A549 (cell line): ENCODE measurements at regions not wholly inside any gene's neighbourhood (a gene's known extent, or its start where the extent isn't known, plus 50 kb on each side); places are given as distances from the start of the nearest gene placed in this dataset.

ENCODE experiments used
- ATAC-seq, 2 experiments: fragments of 200-7000 bp in 1 of 2; fragments of >200 bp in 1 of 2; cut with Nextera tagmentation in 1 of 2; cut with Tn5 transposase in 1 of 2; 3 replicates each; pipeline versions ENCODE4 v1.8.0 to v1.9.1; 2018 to 2020; ENCODE audit warnings: mild to moderate bottlenecking in 1 of 2, moderate library complexity in 1 of 2
- CTCF ChIA-PET: fragments of 300-600 bp; sonication (Branson Sonifier 250); formaldehyde crosslinking; extraction: SDS; loops from one replicate; lab custom pipeline; 2021; ENCODE audit warnings: antibody characterized with exemption, inconsistent platforms; lab: Yijun Ruan, JAX
- POLR2A ChIA-PET: fragments of 350-600 bp; formaldehyde crosslinking; extraction: SDS; loops from one replicate; lab custom pipeline; 2021; ENCODE audit warnings: antibody characterized with exemption, inconsistent platforms; lab: Yijun Ruan, JAX
- DNase-seq, 2 experiments: peaks; one replicate each; pipeline versions ENCODE4 v3.0.0 to v3.0.0-alpha.2; 2011 to 2016; ENCODE audit warnings: low read depth in 1 of 2, low spot score in 1 of 2
- FAIRE-seq: peaks from 2 replicates; lab custom pipeline; 2011; peaks lifted over from hg19 to GRCh38; lab: Jason Lieb, UNC
- H3K27ac ChIP-seq, 2 experiments: fragments of >200 bp; sonication (Bioruptor Twin); formaldehyde crosslinking; 3 replicates each; pipeline ENCODE4 v1.5.1; 2016 to 2017
- H3K4me1 ChIP-seq: fragments of >200 bp; sonication (Bioruptor Twin); formaldehyde crosslinking; 3 replicates; pipeline ENCODE4 v1.6.1; 2016
- H3K4me2 ChIP-seq: fragments of >200 bp; sonication (Bioruptor Twin); formaldehyde crosslinking; 3 replicates; pipeline ENCODE4 v1.6.1; 2016
- H3K4me3 ChIP-seq: fragments of >200 bp; sonication (Bioruptor Twin); formaldehyde crosslinking; 3 replicates; pipeline ENCODE4 v1.5.1; 2016
- H3K9me3 ChIP-seq: fragments of >200 bp; sonication (Bioruptor Twin); formaldehyde crosslinking; 3 replicates; pipeline ENCODE4 v1.6.1; 2016
- CBX8 ChIP-seq: fragments of 200-600 bp; sonication (generic); IDR thresholded peaks from 2 replicates; pipeline ENCODE4 v1.6.1; 2016
- CEBPB ChIP-seq, 2 experiments: fragments of >200 bp in 1 of 2; sonication (Bioruptor Twin) in 1 of 2; formaldehyde crosslinking in 1 of 2; IDR thresholded peaks; 2 replicates each; pipeline ENCODE4 v1.6.1; 2012 to 2016
- CHD4 ChIP-seq: fragments of 200-600 bp; sonication (generic); IDR thresholded peaks from 2 replicates; pipeline ENCODE4 v1.6.1; 2016; ENCODE audit warnings: antibody characterized with exemption, mild to moderate bottlenecking, borderline replicate concordance
- EHF ChIP-seq: fragments of 250-450 bp; sonication (Bioruptor Pico); IDR thresholded peaks from 2 replicates; pipeline ENCODE4 v1.5.0; 2020; ENCODE audit warnings: mild to moderate bottlenecking
- EP300 ChIP-seq, 2 experiments: fragments of >200 bp; sonication (Bioruptor Twin); formaldehyde crosslinking; IDR thresholded peaks; 2 replicates in 1 of 2; 3 replicates in 1 of 2; pipeline ENCODE4 v1.6.1; 2016 to 2017
- FOSL2 ChIP-seq, 2 experiments: fragments of 450-650 bp in 1 of 2; fragments of >200 bp in 1 of 2; sonication (Bioruptor Twin) in 1 of 2; formaldehyde crosslinking; IDR thresholded peaks; 2 replicates each; pipeline versions ENCODE4 v1.5.0 to v1.6.1; 2016 to 2020; ENCODE audit warnings: mild to moderate bottlenecking in 1 of 2, moderate library complexity in 1 of 2
- FOXS1 ChIP-seq: fragments of 250-450 bp; sonication (Bioruptor Pico); IDR thresholded peaks from 2 replicates; pipeline ENCODE4 v1.5.0; 2020; ENCODE audit warnings: mild to moderate bottlenecking, moderate library complexity
- HEYL ChIP-seq: fragments of 250-450 bp; sonication (Bioruptor Pico); IDR thresholded peaks from 2 replicates; pipeline ENCODE4 v1.8.0; 2021; ENCODE audit warnings: mild to moderate bottlenecking, moderate library complexity
- JUNB ChIP-seq: fragments of >200 bp; sonication (Bioruptor Twin); formaldehyde crosslinking; IDR thresholded peaks from 2 replicates; pipeline ENCODE4 v1.6.1; 2016
- NPAS2 ChIP-seq: fragments of 250-450 bp; sonication (Bioruptor Pico); IDR thresholded peaks from 2 replicates; pipeline ENCODE4 v1.8.0; 2022; ENCODE audit warnings: mild to moderate bottlenecking, moderate library complexity, borderline replicate concordance
- NR3C1 ChIP-seq: fragments of >200 bp; sonication (Bioruptor Twin); formaldehyde crosslinking; IDR thresholded peaks from 3 replicates; pipeline ENCODE4 v1.6.1; 2017
- RAD21 ChIP-seq, 2 experiments: fragments of >200 bp in 1 of 2; sonication (Bioruptor Twin) in 1 of 2; formaldehyde crosslinking in 1 of 2; IDR thresholded peaks in 1 of 2; conservative IDR thresholded peaks in 1 of 2; 2 replicates in 1 of 2; 3 replicates in 1 of 2; pipeline ENCODE4 v1.6.1; 2012 to 2018; ENCODE audit warnings: inconsistent platforms in 1 of 2
- RNF2 ChIP-seq: fragments of 200-600 bp; sonication (generic); IDR thresholded peaks from 2 replicates; pipeline ENCODE4 v1.6.1; 2016; ENCODE audit warnings: low read depth, mild to moderate bottlenecking, antibody characterized with exemption, moderate library complexity, borderline replicate concordance
- WGBS: methylation state at CpG from one replicate; pipeline ENCODE4 v1.1.6; 2017; ENCODE audit errors: missing lambda C conversion rate; 5-methylcytosine and 5-hydroxymethylcytosine counted together
- TF ChIP-seq, protein P1 (sequence below): fragments of 150-350 bp; IDR thresholded peaks from 2 replicates; pipeline ENCODE4 v1.6.1; 2014; ENCODE audit warnings: low read depth, mild to moderate bottlenecking, low read length
- TF ChIP-seq, protein P2 (sequence below): fragments of >200 bp; sonication (Bioruptor Twin); formaldehyde crosslinking; IDR thresholded peaks from 3 replicates; pipeline ENCODE4 v1.5.1; 2016
- TF ChIP-seq, protein P3 (sequence below): fragments of >200 bp; sonication (Bioruptor Twin); formaldehyde crosslinking; IDR thresholded peaks from 2 replicates; pipeline ENCODE4 v1.6.1; 2016
- TF ChIP-seq, protein P4 (sequence below): fragments of 250-450 bp; sonication (Bioruptor Pico); IDR thresholded peaks from 2 replicates; pipeline ENCODE4 v1.5.0; 2020; ENCODE audit warnings: low read depth, mild to moderate bottlenecking, moderate library complexity

DNA sequence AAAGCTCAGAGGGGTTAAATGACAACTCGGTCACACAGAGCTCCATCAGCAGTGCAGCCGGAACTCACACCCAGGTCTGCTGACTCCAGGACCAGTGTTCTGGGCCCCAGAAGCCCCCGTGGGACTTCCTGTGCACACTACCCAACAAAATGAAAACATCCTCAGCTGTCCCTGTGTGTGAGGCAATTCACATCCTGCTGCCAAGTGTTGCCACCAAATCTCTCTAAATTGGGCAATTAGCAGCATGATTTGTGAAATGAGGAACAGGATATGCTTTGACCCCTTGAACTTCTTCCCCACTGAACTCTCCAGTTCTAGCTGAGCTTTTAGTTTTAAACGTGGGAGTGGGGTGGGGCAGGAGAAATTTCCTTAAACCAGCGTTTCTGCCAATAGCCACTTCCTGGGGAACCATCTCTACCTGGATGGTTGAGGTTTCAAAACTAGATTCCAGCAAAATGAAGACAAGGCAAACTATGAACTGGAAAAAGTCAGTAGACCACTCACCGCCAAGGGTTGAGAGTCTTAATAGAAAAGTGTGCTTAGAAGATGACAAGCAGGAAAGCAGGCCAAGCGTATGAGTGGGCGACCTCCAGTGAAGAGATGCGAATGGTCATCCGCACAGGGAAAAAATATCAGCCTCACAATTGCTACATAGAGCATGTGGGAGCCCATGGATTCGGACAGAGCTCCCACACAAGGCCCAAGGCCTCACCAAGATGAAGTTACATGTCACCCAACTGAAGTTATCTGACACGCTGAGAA lies 51.9 kb upstream of the CHST15 start:
- no peak for DNase-seq
- WGBS = 77% methylated on average over 12 of the region's 12 CpGs
- ChIA-PET POLR2A (no interaction called here), CTCF (interaction anchor here (0.9 to 3.5 kb wide), 2 partner anchors 150 to 244 kb away, joined by 3 to 19 read pairs; no protein-coding TSS in a partner anchor)
- H3K4me2 ChIP-seq = no peak overlapping the region
- no peak for ATAC-seq
- no peak overlapping the region for H3K27ac ChIP-seq
- H3K4me3 ChIP-seq = no peak overlapping the region
- TF ChIP-seq CBX8 (no peak), CHD4 (no peak), RAD21 (conservative IDR thresholded peaks at IDR 0.05 in 1 of 2, IDR thresholded peaks at IDR 0.05 in 1 of 2) (no peak), JUNB (no peak)
- TF ChIP-seq, protein P1, sequence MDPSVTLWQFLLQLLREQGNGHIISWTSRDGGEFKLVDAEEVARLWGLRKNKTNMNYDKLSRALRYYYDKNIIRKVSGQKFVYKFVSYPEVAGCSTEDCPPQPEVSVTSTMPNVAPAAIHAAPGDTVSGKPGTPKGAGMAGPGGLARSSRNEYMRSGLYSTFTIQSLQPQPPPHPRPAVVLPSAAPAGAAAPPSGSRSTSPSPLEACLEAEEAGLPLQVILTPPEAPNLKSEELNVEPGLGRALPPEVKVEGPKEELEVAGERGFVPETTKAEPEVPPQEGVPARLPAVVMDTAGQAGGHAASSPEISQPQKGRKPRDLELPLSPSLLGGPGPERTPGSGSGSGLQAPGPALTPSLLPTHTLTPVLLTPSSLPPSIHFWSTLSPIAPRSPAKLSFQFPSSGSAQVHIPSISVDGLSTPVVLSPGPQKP = no peak
- H3K9me3 ChIP-seq = peaks cover 4% of the 10 kb centered on the region; the same call in 1 of the 3 replicates
- no peak for FAIRE-seq
- no peaks in the 10 kb centered on the region for H3K4me1 ChIP-seq

DNA sequence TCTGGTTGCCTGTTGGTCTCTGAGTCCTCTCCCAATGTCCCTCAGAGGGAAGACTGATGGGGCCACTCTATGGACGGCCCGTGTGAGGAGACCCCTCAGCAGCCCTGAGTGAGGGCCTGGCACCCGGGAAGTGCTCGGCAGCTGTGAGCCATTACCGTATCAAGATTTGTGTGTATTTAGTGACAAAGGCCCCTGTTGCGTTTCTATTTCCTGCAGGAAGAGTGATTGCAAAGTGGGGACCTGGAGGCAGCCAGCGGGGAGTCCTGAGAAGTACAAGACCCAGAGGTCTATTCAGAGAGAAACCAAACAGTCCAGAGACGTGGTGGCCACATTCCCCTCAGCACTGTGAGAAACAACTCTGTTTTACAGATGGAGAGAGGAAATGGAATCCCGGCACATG lies 51.1 kb upstream of the CHST15 start:
- no peak overlapping the region for H3K4me2 ChIP-seq
- POLR2A ChIA-PET = no interaction called here
- H3K9me3 ChIP-seq = peaks cover 4% of the 10 kb centered on the region; the same call in 1 of the 3 replicates
- no peaks in the 10 kb centered on the region for H3K4me1 ChIP-seq
- ATAC-seq (no peak), FAIRE-seq (no peak), DNase-seq (no peak)
- TF ChIP-seq, protein P2, sequence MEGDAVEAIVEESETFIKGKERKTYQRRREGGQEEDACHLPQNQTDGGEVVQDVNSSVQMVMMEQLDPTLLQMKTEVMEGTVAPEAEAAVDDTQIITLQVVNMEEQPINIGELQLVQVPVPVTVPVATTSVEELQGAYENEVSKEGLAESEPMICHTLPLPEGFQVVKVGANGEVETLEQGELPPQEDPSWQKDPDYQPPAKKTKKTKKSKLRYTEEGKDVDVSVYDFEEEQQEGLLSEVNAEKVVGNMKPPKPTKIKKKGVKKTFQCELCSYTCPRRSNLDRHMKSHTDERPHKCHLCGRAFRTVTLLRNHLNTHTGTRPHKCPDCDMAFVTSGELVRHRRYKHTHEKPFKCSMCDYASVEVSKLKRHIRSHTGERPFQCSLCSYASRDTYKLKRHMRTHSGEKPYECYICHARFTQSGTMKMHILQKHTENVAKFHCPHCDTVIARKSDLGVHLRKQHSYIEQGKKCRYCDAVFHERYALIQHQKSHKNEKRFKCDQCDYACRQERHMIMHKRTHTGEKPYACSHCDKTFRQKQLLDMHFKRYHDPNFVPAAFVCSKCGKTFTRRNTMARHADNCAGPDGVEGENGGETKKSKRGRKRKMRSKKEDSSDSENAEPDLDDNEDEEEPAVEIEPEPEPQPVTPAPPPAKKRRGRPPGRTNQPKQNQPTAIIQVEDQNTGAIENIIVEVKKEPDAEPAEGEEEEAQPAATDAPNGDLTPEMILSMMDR = no peak
- TF ChIP-seq RNF2 (no peak), HEYL (CRISPR knock-in tag) (no peak), EP300 (IDR thresholded peaks at IDR 0.05) (no peak), CBX8 (no peak), NPAS2 (CRISPR knock-in tag) (no peak)
- CTCF ChIA-PET = no interaction called here
- H3K27ac ChIP-seq = no peak overlapping the region
- 83% methylated on average over 9 of the region's 9 CpGs for WGBS
- H3K4me3 ChIP-seq = no peak overlapping the region

DNA sequence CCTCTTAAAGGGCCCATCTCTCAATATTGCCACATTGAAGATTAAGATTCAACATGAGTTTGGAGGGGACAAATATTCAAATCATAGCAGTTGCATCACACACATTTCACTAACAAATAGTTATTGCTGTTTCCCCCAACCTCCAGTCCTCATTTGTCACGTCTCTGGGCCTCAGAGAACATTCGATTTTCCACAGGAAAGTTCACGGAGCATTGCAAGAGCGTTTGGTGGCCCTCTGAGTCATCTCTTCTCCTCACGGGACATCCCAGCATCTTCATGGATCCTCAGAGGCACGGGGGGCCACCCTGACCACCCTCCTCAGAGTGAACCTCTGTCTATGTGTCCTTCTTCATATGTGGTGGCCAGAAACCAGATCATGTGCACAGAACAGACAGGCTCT lies 50.3 kb upstream of the CHST15 start:
- TF ChIP-seq FOXS1 (CRISPR knock-in tag) (no peak), CEBPB (IDR thresholded peaks at IDR 0.05) (no peak), FOSL2 (IDR thresholded peaks at IDR 0.05) (no peak), FOSL2 (CRISPR knock-in tag; IDR thresholded peaks at IDR 0.05) (no peak), NR3C1 (no peak), EHF (no peak)
- TF ChIP-seq, protein P3, sequence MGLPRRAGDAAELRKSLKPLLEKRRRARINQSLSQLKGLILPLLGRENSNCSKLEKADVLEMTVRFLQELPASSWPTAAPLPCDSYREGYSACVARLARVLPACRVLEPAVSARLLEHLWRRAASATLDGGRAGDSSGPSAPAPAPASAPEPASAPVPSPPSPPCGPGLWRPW = no peak
- TF ChIP-seq, protein P4, sequence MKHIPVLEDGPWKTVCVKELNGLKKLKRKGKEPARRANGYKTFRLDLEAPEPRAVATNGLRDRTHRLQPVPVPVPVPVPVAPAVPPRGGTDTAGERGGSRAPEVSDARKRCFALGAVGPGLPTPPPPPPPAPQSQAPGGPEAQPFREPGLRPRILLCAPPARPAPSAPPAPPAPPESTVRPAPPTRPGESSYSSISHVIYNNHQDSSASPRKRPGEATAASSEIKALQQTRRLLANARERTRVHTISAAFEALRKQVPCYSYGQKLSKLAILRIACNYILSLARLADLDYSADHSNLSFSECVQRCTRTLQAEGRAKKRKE (CRISPR knock-in tag) = no peak
- ChIA-PET CTCF (no interaction called here), POLR2A (no interaction called here)
- no peak for FAIRE-seq
- WGBS = 66% methylated on average over 6 of the region's 6 CpGs
- no peak for DNase-seq
- Histone ChIP-seq H3K4me1 (no peaks in the 10 kb centered on the region), H3K4me2 (no peak overlapping the region), H3K4me3 (no peak overlapping the region), H3K27ac (no peak overlapping the region), H3K9me3 (peaks cover 4% of the 10 kb centered on the region; the same call in 1 of the 3 replicates)
- ATAC-seq = no peak
